Heart right ventricle (tissue), 16 donors: ENCODE measurements at regions not wholly inside any gene's neighbourhood (a gene's known extent, or its start where the extent isn't known, plus 50 kb on each side); places are given as distances from the start of the nearest gene placed in this dataset.
"Not testable (repeated sequence)": the region's sequence is repeated elsewhere in the genome, so short reads cannot be mapped to it uniquely, and the experiment has no call there.

Source experiments
- ATAC-seq, 8 donors: fragments of 200-7000 bp; cut with Tn5 transposase; one replicate each; pipeline ENCODE4 v1.9.1; 2020; ENCODE audit warnings: mild to moderate bottlenecking in 8 of 8, moderate library complexity in 8 of 8, moderate number of reproducible peaks in 1 of 8
- DNase-seq, 2 donors: peaks; one replicate each; pipeline ENCODE4 v3.0.0-alpha.2; 2020
- H3K27ac ChIP-seq, 10 donors: fragments of 200-600 bp; sonication (generic) in 2 of 10; one replicate each; pipeline versions ENCODE4 v1.5.0 to v1.8.0; 2020 to 2022; ENCODE audit warnings: mild to moderate bottlenecking in 3 of 10
- H3K27me3 ChIP-seq, 7 donors: fragments of 200-600 bp; one replicate each; pipeline ENCODE4 v1.8.0; 2021 to 2022; ENCODE audit warnings: mild to moderate bottlenecking in 2 of 7
- H3K36me3 ChIP-seq, 9 donors: fragments of 200-600 bp; sonication (generic) in 1 of 9; one replicate each; pipeline versions ENCODE4 v1.5.0 to v1.8.0; 2020 to 2022; ENCODE audit warnings: mild to moderate bottlenecking in 2 of 9
- H3K4me1 ChIP-seq, 9 donors: fragments of 200-600 bp; sonication (generic) in 1 of 9; one replicate each; pipeline versions ENCODE4 v1.5.0 to v1.8.0; 2020 to 2022; ENCODE audit warnings: mild to moderate bottlenecking in 4 of 9
- H3K4me3 ChIP-seq, 10 donors: fragments of 200-600 bp; sonication (generic) in 2 of 10; one replicate each; pipeline versions ENCODE4 v1.5.0 to v1.8.0; 2020 to 2022; ENCODE audit warnings: mild to moderate bottlenecking in 7 of 10, moderate library complexity in 2 of 10
- H3K9me3 ChIP-seq, 11 donors: fragments of 200-600 bp in 10 of 11; sonication (generic) in 2 of 11; one replicate each; pipeline versions ENCODE4 v1.5.0 to v1.8.0; 2013 to 2022; ENCODE audit warnings: mild to moderate bottlenecking in 2 of 11, control low read depth in 1 of 11, moderate library complexity in 1 of 11
- WGBS, 2 donors: extraction: QIAGEN DNeasy Blood & Tissue Kit; methylation state at CpG; one replicate each; pipeline ENCODE4 v1.1.7; 2013; ENCODE audit warnings: inconsistent platforms in 1 of 2; 5-methylcytosine and 5-hydroxymethylcytosine counted together
- intact Hi-C, 10 donors: fragments of 100-400 bp; cut with DNase I; formaldehyde crosslinking; loops; one replicate each; pipeline versions ENCODE4 v1.11.1 to v1.14.2; 2022
- TF ChIP-seq, protein P1 (sequence below), 9 donors: fragments of 200-600 bp; sonication (generic) in 2 of 9; IDR thresholded peaks; one replicate each; pipeline versions ENCODE4 v1.5.0 to v1.8.0; 2021 to 2022; ENCODE audit warnings: antibody characterized with exemption in 9 of 9, mild to moderate bottlenecking in 5 of 9, moderate library complexity in 1 of 9
- donor health status: Arrhythmogenic right ventricular cardiomyopathy.
- donor health status: ischemic (EF 13 %, LVEDD 7.1; RV severe dilation, severe dysfunction).
- donor health status: healthy with polysubstance abuse.
- donor health status: DM: no; HTN: yes; CAD: no.
- donor health status: DM: no; HTN: no; CAD: no.
- donor health status: ischemic (EF 25% LVEDD 6.9; RV normal size, moderate dysfunction).
- donor health status: ischemic (EF 25% LVEDD 5.7; RV mildly dilated, moderate dysfunction).
- donor health status: healthy.
- donor health status: DM: yes; HTN: yes; CAD: no.
- donor health status: Ischemic cardiomyopathy.
- donor health status: ischemic (EF 35%, LVEDD 5.7; RV mildly dilated, moderate dysfunction).
- donor health status: nonischemic (EF 11% LVEDD 7.7; RV severe dilation, severe dysfunction).
- donor health status: DM: yes; HTN: yes; CAD: no.
- donor health status: PGD.
- donor health status: ischemic (EF 29% LVEDD 5.4; RV normal size, mild dysfunction).
- donor health status: nonischemic (EF 23%, LVEDD 6.1; RV moderate dilation, normal function).

DNA sequence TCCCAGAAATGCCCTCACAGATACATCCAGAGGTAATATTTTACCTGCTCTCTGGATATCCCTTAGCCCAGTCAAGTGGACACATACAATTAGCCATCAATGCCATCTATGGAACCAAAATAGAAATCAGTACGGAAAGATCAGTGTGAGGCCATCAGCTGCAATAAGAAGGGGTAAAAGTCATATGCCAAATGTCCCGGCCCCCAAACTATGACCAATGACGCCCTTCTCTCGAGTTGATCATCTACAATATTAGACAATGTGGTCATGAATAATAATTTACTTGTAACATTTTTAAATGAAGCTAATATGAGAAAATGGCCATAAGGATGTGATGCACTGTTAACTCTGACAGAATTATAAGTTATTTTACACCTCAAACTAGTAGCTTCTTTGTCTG lies 588.9 kb downstream of the POM121L12 start:
- H3K4me1 ChIP-seq = no peaks in the 10 kb centered on the region
- TF ChIP-seq, protein P1, sequence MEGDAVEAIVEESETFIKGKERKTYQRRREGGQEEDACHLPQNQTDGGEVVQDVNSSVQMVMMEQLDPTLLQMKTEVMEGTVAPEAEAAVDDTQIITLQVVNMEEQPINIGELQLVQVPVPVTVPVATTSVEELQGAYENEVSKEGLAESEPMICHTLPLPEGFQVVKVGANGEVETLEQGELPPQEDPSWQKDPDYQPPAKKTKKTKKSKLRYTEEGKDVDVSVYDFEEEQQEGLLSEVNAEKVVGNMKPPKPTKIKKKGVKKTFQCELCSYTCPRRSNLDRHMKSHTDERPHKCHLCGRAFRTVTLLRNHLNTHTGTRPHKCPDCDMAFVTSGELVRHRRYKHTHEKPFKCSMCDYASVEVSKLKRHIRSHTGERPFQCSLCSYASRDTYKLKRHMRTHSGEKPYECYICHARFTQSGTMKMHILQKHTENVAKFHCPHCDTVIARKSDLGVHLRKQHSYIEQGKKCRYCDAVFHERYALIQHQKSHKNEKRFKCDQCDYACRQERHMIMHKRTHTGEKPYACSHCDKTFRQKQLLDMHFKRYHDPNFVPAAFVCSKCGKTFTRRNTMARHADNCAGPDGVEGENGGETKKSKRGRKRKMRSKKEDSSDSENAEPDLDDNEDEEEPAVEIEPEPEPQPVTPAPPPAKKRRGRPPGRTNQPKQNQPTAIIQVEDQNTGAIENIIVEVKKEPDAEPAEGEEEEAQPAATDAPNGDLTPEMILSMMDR (IDR thresholded peaks at IDR 0.05) = no peak
- no peaks in the 10 kb centered on the region for H3K36me3 ChIP-seq
- H3K27me3 ChIP-seq = no peaks in the 10 kb centered on the region
- DNase-seq (no peak), ATAC-seq (no peak)
- no peak overlapping the region for H3K4me3 ChIP-seq
- peaks cover 0 to 10% (median 0%) of the 10 kb centered on the region in 11 donors for H3K9me3 ChIP-seq
- 80 to 85% methylated on average over 4 of the region's 4 CpGs for WGBS, 2 donors
- intact Hi-C loops = no loop called here
- H3K27ac ChIP-seq = no peak overlapping the region

DNA sequence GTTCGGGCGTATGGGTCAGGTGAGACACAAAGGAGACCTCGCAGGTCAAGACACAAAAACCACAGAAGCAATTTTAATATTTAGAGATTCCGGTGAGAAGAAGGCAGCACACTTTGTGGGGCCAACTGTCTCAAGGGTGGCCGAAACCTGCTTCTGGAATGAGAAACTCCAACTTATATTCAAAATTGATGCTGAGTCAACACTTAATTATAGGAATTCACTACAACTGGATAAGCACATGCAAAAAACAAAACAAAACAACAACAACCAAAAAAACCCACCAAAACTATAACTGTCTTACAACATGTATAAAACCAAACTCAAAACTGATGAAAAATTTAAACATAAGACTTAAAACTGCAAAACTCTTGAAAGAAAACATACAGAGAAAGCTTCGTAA lies 593.3 kb downstream of the POM121L12 start:
- Histone ChIP-seq H3K4me1 (no peaks in the 10 kb centered on the region), H3K27me3 (no peaks in the 10 kb centered on the region), H3K4me3 (no peak overlapping the region), H3K27ac (no peak overlapping the region), H3K36me3 (no peaks in the 10 kb centered on the region), H3K9me3 (peaks cover 0 to 16% (median 0%) of the 10 kb centered on the region in 11 donors)
- TF ChIP-seq, protein P1 (IDR thresholded peaks at IDR 0.05) = no peak
- no peak for DNase-seq
- WGBS, 2 donors = 79 to 83% methylated on average over 6 of the region's 6 CpGs
- intact Hi-C loops = no loop called here
- ATAC-seq = no peak

DNA sequence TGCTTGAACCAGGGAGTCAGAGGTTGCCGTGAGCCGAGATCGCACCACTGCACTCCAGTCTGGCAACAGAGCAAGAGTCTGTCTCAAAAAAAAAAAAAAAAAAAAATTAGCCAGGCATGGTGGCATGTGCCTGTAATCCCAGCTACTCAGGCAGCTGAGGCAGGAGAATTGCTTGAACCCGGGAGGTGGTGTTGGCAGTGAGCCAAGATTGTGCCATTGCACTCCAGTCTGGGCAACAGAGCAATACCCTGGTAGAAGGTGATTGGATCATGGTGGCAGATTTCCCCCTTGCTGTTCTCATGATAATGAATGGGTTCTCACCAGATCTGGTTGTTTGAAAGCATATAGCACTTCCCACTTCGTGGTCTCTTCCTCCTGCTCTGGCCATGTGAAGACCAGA lies 599.8 kb downstream of the POM121L12 start:
- H3K36me3 ChIP-seq, DNase-seq, intact Hi-C loops, H3K4me1 ChIP-seq, H3K27me3 ChIP-seq, H3K27ac ChIP-seq, ATAC-seq, H3K4me3 ChIP-seq: not testable (repeated sequence)
- whole genome bisulfite sequencing, 2 donors = 87 to 89% methylated on average over 5 of the region's 5 CpGs
- H3K9me3 ChIP-seq = peaks cover 0 to 40% (median 0%) of the 10 kb centered on the region in 11 donors

DNA sequence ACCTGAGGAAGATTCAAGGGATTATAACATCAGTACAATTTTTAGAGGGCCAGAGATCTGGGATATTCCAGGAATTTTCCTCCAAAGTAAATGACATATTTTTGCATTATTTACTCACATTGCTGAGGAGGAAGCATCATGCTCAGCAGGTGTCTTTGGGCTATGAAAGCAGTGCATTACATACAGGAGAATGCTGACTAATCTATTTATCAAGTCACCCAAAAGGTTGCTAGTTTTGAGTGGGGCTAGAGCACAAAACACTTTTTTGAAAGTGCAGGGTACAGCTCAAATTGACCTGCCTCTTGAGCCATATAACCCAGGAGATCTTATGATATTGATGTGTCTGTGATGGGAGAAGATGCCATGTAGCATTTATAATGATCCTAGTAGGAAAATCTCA lies 603.1 kb downstream of the POM121L12 start:
- no peak for ATAC-seq

DNA sequence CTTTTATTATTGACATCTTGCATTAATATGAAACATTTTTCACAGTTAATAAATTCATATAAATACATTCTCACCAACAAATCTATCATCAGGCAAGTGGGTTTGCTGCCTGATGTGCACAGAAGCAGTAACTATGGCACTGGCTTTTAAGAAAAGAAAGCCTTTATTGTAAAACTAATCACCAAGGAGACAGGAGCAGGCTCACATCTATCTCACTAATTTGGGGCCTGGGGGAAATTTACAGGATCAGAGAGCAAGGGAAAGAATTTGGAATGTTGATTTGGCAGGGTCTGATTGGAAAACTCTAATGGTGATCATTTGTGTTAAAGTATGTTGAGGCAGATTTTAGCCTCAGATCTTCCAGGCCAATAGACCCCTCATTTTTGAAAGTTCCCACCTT lies 605.7 kb downstream of the POM121L12 start:
- no peak overlapping the region for H3K4me3 ChIP-seq
- no peaks in the 10 kb centered on the region for H3K27me3 ChIP-seq
- H3K4me1 ChIP-seq = no peaks in the 10 kb centered on the region
- no peak for ATAC-seq
- H3K27ac ChIP-seq = no peak overlapping the region
- peaks cover 0 to 19% (median 0%) of the 10 kb centered on the region in 11 donors for H3K9me3 ChIP-seq
- DNase-seq = no peak
- intact Hi-C loops = no loop called here
- no peaks in the 10 kb centered on the region for H3K36me3 ChIP-seq
- TF ChIP-seq, protein P1 (IDR thresholded peaks at IDR 0.05) = no peak

More for the DNA sequence above, 603.1 kb downstream of the POM121L12 start:
- no peaks in the 10 kb centered on the region for H3K27me3 ChIP-seq
- no peak overlapping the region for H3K27ac ChIP-seq
- no peaks in the 10 kb centered on the region for H3K4me1 ChIP-seq
- intact Hi-C loops = no loop called here
- TF ChIP-seq, protein P1 (IDR thresholded peaks at IDR 0.05) = no peak
- H3K9me3 ChIP-seq = peaks cover 0 to 32% (median 0%) of the 10 kb centered on the region in 11 donors
- H3K4me3 ChIP-seq = no peak overlapping the region
- no peak for DNase-seq
- H3K36me3 ChIP-seq = no peaks in the 10 kb centered on the region
